Naive thymus-derived CD4-positive, alpha-beta T cell (primary cell): ENCODE measurements at regions not wholly inside any gene's neighbourhood (a gene's known extent, or its start where the extent isn't known, plus 50 kb on each side); places are given as distances from the start of the nearest gene placed in this dataset.

Experiments
- ATAC-seq: fragments of 150-1000 bp; cut with Tn5 transposase; 2 replicates; pipeline ENCODE4 v1.10.0; 2021; ENCODE audit warnings: mild to moderate bottlenecking, moderate library complexity
- CTCF ChIA-PET: fragments of 350-600 bp; sonication (Branson Sonifier 250); formaldehyde crosslinking; loops from one replicate; lab custom pipeline; 2021; ENCODE audit warnings: antibody characterized with exemption; lab: Charles Lee
- POLR2A ChIA-PET: fragments of 350-600 bp; sonication (Branson Sonifier 250); formaldehyde crosslinking; loops from one replicate; lab custom pipeline; 2021; ENCODE audit warnings: antibody characterized with exemption, inconsistent platforms; lab: Charles Lee
- DNase-seq, 9 donors: peaks; one replicate each; pipeline versions ENCODE4 v3.0.0 to v3.0.0-alpha.2; 2020 to 2022; ENCODE audit warnings: mixed read lengths in 1 of 9
- H3K27ac ChIP-seq: one replicate; pipeline ENCODE4 v1.7.0; 2013; ENCODE audit warnings: mild to moderate bottlenecking, low read depth, low read length, moderate library complexity
- H3K27me3 ChIP-seq, 2 donors: one replicate each; pipeline ENCODE4 v1.7.0; 2013; ENCODE audit warnings: low read length in 2 of 2, mild to moderate bottlenecking in 2 of 2, moderate library complexity in 2 of 2; ENCODE audit not compliant: control insufficient read depth in 2 of 2, insufficient read depth in 2 of 2
- H3K36me3 ChIP-seq, 3 experiments: 1 replicate in 2 of 3; 2 replicates in 1 of 3; pipeline ENCODE4 v1.7.0; 2013; ENCODE audit warnings: low read length in 3 of 3, mild to moderate bottlenecking in 3 of 3, moderate library complexity in 1 of 3; ENCODE audit not compliant: insufficient read depth in 3 of 3, control insufficient read depth in 2 of 3
- H3K4me1 ChIP-seq, 2 donors: one replicate each; pipeline ENCODE4 v1.7.0; 2013; ENCODE audit warnings: low read length in 2 of 2, mild to moderate bottlenecking in 2 of 2, moderate library complexity in 1 of 2; ENCODE audit not compliant: control insufficient read depth in 2 of 2, insufficient read depth in 2 of 2
- H3K4me3 ChIP-seq: 2 replicates; pipeline ENCODE4 v1.7.0; 2013; ENCODE audit warnings: mild to moderate bottlenecking, low read length
- H3K9me3 ChIP-seq, 3 experiments: 1 replicate in 2 of 3; 2 replicates in 1 of 3; pipeline ENCODE4 v1.7.0; 2013; ENCODE audit warnings: low read length in 3 of 3; ENCODE audit not compliant: control insufficient read depth in 2 of 3
- H3K27ac Mint-ChIP-seq, 9 donors: one replicate each; pipeline ENCODE4 v1.8.0; 2020 to 2022; ENCODE audit warnings: mixed read lengths in 9 of 9, mild to moderate bottlenecking in 8 of 9, moderate library complexity in 5 of 9, inconsistent platforms in 2 of 9
- H3K27me3 Mint-ChIP-seq, 5 donors: one replicate each; pipeline ENCODE4 v1.8.0; 2021 to 2022; ENCODE audit warnings: mixed read lengths in 5 of 5, mild to moderate bottlenecking in 1 of 5
- H3K36me3 Mint-ChIP-seq, 5 donors: one replicate each; pipeline ENCODE4 v1.8.0; 2020 to 2022; ENCODE audit warnings: mixed read lengths in 5 of 5, mild to moderate bottlenecking in 3 of 5, inconsistent platforms in 1 of 5
- H3K4me1 Mint-ChIP-seq, 7 donors: one replicate each; pipeline ENCODE4 v1.8.0; 2020 to 2022; ENCODE audit warnings: mixed read lengths in 7 of 7, mild to moderate bottlenecking in 3 of 7, inconsistent platforms in 1 of 7
- H3K4me3 Mint-ChIP-seq, 10 donors: one replicate each; pipeline ENCODE4 v1.8.0; 2020 to 2022; ENCODE audit warnings: mild to moderate bottlenecking in 10 of 10, mixed read lengths in 10 of 10, moderate library complexity in 6 of 10, inconsistent platforms in 2 of 10
- H3K9me3 Mint-ChIP-seq, 11 donors: one replicate each; pipeline ENCODE4 v1.8.0; 2020 to 2022; ENCODE audit warnings: mixed read lengths in 11 of 11, mild to moderate bottlenecking in 4 of 11, inconsistent platforms in 1 of 11, moderate library complexity in 1 of 11
- intact Hi-C, 2 donors: fragments of 100-400 bp; cut with micrococcal nuclease; formaldehyde crosslinking; loops; one replicate each; pipeline ENCODE4 v1.15.1; 2023

DNA sequence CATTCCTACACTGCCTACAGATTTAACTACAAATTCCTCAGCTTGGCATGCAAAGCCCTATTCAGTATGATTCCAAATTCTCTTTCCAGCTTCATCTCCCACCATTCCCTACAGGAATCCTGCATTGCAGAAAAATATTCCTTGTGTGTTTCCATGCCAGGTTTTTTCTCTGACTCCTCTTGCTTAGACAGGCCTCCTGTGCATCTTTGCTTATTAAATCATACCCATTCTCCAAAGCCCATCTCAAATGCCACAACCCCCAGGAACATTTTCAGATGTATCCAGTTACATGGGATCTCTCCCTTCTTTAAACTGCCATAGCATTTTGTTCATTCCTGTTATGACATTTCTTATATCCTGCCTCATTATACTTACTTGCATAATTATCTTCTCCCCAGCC, 106.4 kb upstream of the GRIA3 start:
- Histone ChIP-seq H3K27me3 (no peaks in the 10 kb centered on the region), H3K4me3 (no peak overlapping the region), H3K9me3 (no peaks in the 10 kb centered on the region), H3K36me3 (no peaks in the 10 kb centered on the region), H3K27ac (no peak overlapping the region), H3K4me1 (no peaks in the 10 kb centered on the region)
- no peaks in the 10 kb centered on the region for H3K4me1 Mint-ChIP-seq
- H3K4me3 Mint-ChIP-seq: no peak overlapping the region
- H3K27me3 Mint-ChIP-seq: no peaks in the 10 kb centered on the region
- ChIA-PET POLR2A (no interaction called here), CTCF (no interaction called here)
- intact Hi-C loops: no loop called here
- no peaks in the 10 kb centered on the region for H3K36me3 Mint-ChIP-seq
- H3K27ac Mint-ChIP-seq: no peak overlapping the region
- no peaks in the 10 kb centered on the region for H3K9me3 Mint-ChIP-seq
- DNase-seq: no peak
- ATAC-seq: no peak

DNA sequence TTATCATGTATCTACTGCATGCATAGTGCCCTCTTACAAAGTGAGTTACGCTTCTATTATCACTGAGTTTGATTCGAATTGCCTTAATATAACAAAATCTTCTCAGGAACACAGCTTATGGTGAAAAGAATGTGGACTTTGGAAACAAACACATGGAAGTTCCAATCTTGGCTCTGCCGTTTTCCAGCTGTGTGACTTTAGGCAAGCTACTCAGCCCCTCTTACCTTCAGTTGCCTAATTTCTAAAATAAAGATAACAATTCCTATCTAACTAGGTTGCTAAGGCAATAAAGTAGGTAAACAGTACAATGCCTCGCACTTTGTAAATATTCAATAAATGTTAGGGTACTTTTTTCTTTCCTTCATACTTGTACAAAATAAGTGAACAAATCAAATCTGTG, 104.0 kb upstream of the GRIA3 start:
- H3K27me3 Mint-ChIP-seq: no peaks in the 10 kb centered on the region
- Histone ChIP-seq H3K27me3 (no peaks in the 10 kb centered on the region), H3K4me1 (no peaks in the 10 kb centered on the region), H3K36me3 (no peaks in the 10 kb centered on the region), H3K9me3 (no peaks in the 10 kb centered on the region), H3K4me3 (no peak overlapping the region), H3K27ac (no peak overlapping the region)
- intact Hi-C loops: no loop called here
- ATAC-seq: no peak
- DNase-seq: no peak
- ChIA-PET POLR2A (no interaction called here), CTCF (no interaction called here)
- peaks cover 0 to 2% (median 0%) of the 10 kb centered on the region in 11 donors for H3K9me3 Mint-ChIP-seq
- no peak overlapping the region for H3K27ac Mint-ChIP-seq
- H3K36me3 Mint-ChIP-seq: no peaks in the 10 kb centered on the region
- H3K4me3 Mint-ChIP-seq: no peak overlapping the region
- H3K4me1 Mint-ChIP-seq: no peaks in the 10 kb centered on the region

DNA sequence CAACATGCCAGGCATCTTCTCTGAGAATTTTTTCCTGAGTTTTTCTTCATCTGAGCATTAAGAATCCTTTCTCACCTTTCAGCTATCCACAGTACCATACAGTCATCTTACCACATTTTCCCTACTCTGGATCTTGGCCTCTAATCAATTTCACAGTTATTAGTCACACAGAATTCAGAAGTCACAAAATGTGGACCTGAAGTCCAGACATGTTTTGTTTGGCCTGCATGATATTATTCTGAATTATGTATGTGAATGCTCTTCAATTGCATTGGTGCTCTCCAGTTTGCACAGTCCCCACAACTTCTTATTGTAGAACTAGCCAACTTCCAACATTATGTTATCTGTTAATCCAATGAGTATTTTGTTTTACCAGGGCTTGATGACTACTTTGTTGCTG, 102.3 kb upstream of the GRIA3 start:
- Histone ChIP-seq H3K27ac (no peak overlapping the region), H3K36me3 (no peaks in the 10 kb centered on the region), H3K27me3 (no peaks in the 10 kb centered on the region), H3K9me3 (no peaks in the 10 kb centered on the region), H3K4me3 (no peak overlapping the region), H3K4me1 (no peaks in the 10 kb centered on the region)
- H3K27ac Mint-ChIP-seq: no peak overlapping the region
- ChIA-PET CTCF (no interaction called here), POLR2A (no interaction called here)
- ATAC-seq: no peak
- no peaks in the 10 kb centered on the region for H3K4me1 Mint-ChIP-seq
- H3K36me3 Mint-ChIP-seq: no peaks in the 10 kb centered on the region
- H3K4me3 Mint-ChIP-seq: no peak overlapping the region
- H3K9me3 Mint-ChIP-seq: peaks cover 0 to 4% (median 0%) of the 10 kb centered on the region in 11 donors
- no peaks in the 10 kb centered on the region for H3K27me3 Mint-ChIP-seq
- no peak for DNase-seq
- intact Hi-C loops: no loop called here

DNA sequence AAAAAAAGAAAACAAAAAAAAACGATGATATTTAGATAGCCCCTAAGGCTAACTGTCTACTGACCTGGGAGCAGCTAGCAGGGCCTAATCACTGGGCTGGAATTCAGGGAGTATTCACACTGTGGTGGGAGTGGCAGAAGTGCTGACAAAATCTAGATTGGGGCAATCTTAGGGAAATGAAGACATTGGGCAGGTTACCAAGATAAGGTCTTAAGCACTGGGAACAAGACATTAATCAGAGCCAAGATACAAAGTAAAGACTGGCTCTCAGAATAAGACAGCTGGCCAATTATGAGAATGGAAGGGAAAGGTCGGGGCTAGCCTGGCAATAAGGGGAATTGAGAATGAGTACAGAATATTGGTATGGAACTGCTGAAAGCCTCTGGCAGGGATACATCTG, 100.2 kb upstream of the GRIA3 start:
- H3K4me1 ChIP-seq: no peaks in the 10 kb centered on the region
- H3K9me3 ChIP-seq: no peaks in the 10 kb centered on the region
- Mint-ChIP-seq H3K27ac (no peak overlapping the region), H3K27me3 (no peaks in the 10 kb centered on the region), H3K4me1 (no peaks in the 10 kb centered on the region), H3K9me3 (peaks cover 0 to 4% (median 0%) of the 10 kb centered on the region in 11 donors), H3K36me3 (no peaks in the 10 kb centered on the region), H3K4me3 (no peak overlapping the region)
- CTCF ChIA-PET: no interaction called here
- no peak overlapping the region for H3K4me3 ChIP-seq
- H3K27ac ChIP-seq: no peak overlapping the region
- no peaks in the 10 kb centered on the region for H3K27me3 ChIP-seq
- intact Hi-C loops: no loop called here
- no peak for ATAC-seq
- DNase-seq: no peak
- POLR2A ChIA-PET: no interaction called here
- H3K36me3 ChIP-seq: no peaks in the 10 kb centered on the region

DNA sequence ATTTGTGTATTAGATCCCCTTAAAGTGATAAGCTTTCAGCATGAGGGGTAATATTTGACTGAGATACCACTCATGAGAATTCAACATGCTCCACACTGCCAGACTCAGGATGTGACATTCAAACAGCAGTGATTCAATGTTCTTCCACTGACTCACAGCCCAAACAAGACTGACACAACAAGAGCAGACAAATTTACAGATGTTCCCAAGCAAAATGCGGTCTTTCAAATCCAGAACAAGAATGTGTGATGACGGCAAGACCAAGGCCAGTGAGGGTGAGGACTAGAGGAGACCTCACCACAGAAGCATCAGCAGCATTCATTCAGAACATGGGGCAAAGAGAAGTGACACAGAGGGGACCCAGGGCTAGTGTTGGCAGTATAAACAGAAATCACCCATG, 99.3 kb upstream of the GRIA3 start:
- Mint-ChIP-seq H3K36me3 (no peaks in the 10 kb centered on the region), H3K27me3 (no peaks in the 10 kb centered on the region), H3K4me1 (no peaks in the 10 kb centered on the region), H3K9me3 (peaks cover 0 to 4% (median 0%) of the 10 kb centered on the region in 11 donors), H3K4me3 (no peak overlapping the region), H3K27ac (no peak overlapping the region)
- Histone ChIP-seq H3K36me3 (no peaks in the 10 kb centered on the region), H3K27ac (no peak overlapping the region), H3K4me1 (no peaks in the 10 kb centered on the region), H3K9me3 (no peaks in the 10 kb centered on the region), H3K4me3 (no peak overlapping the region), H3K27me3 (no peaks in the 10 kb centered on the region)
- no peak for DNase-seq
- intact Hi-C loops: no loop called here
- ATAC-seq: no peak
- ChIA-PET POLR2A (no interaction called here), CTCF (no interaction called here)

DNA sequence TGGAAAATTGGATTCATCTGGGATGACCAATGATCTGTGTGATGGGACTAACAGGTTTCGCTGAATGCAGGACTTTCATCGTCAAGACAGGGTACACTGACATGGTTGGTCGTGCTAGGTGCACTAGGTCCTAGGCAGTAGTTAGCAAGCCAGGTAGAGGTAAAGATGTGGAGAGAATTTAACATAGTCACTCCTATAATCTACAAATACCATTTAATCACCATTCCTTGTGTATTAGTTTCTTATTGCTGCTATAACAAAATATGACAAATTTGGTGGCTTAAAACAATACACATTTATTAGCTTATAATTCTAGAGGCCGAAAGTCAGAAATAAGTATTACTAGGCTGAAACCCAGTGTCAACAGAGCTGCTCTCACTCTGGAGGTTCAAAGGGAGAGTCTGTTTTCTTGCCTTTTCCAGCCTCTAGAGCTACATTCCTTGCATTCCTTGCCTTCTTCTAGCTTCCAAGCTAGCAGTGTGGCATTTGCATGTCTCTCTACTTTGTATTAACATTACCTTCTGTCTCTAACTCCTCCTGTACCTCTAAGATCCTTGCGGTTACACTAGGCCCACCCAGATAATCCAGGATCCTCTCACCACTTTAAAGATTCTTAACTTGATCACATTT, 98.7 kb upstream of the GRIA3 start:
- peaks cover 0 to 4% (median 0%) of the 10 kb centered on the region in 11 donors for H3K9me3 Mint-ChIP-seq
- Histone ChIP-seq H3K36me3 (no peaks in the 10 kb centered on the region), H3K4me3 (no peak overlapping the region), H3K9me3 (no peaks in the 10 kb centered on the region), H3K27me3 (no peaks in the 10 kb centered on the region), H3K4me1 (no peaks in the 10 kb centered on the region), H3K27ac (no peak overlapping the region)
- no peak for ATAC-seq
- H3K27me3 Mint-ChIP-seq: no peaks in the 10 kb centered on the region
- DNase-seq: no peak
- CTCF ChIA-PET: no interaction called here
- intact Hi-C loops: no loop called here
- POLR2A ChIA-PET: no interaction called here
- no peak overlapping the region for H3K4me3 Mint-ChIP-seq
- no peak overlapping the region for H3K27ac Mint-ChIP-seq
- H3K36me3 Mint-ChIP-seq: no peaks in the 10 kb centered on the region
- H3K4me1 Mint-ChIP-seq: no peaks in the 10 kb centered on the region

DNA sequence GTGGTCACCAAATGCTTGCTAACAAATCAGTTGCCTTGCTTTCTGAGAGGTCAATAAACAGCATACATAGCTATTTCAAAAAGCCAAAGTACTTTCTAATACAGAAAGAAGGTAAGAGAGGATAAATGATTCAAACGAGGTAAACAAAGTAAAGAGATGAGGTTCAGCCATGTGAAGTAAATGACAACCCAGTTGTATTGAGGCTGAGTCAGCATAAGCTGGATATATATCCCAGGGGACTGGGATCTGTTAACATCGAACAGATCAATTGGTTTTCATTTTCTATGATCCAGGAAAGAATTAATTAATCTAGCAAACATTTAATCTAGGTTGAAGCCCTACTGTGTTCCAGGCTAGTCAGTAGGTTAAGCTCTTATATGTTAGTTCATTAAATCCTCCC, 97.3 kb upstream of the GRIA3 start:
- no peaks in the 10 kb centered on the region for H3K27me3 Mint-ChIP-seq
- H3K9me3 Mint-ChIP-seq: peaks cover 0 to 6% (median 0%) of the 10 kb centered on the region in 11 donors
- no peaks in the 10 kb centered on the region for H3K36me3 ChIP-seq
- H3K4me1 ChIP-seq: no peaks in the 10 kb centered on the region
- H3K9me3 ChIP-seq: no peaks in the 10 kb centered on the region
- H3K27ac ChIP-seq: no peak overlapping the region
- no peak overlapping the region for H3K27ac Mint-ChIP-seq
- H3K4me1 Mint-ChIP-seq: no peaks in the 10 kb centered on the region
- no peak overlapping the region for H3K4me3 Mint-ChIP-seq
- no peaks in the 10 kb centered on the region for H3K36me3 Mint-ChIP-seq
- ChIA-PET POLR2A (no interaction called here), CTCF (no interaction called here)
- intact Hi-C loops: no loop called here
- ATAC-seq (no peak), DNase-seq (no peak)
- H3K27me3 ChIP-seq: no peaks in the 10 kb centered on the region
- no peak overlapping the region for H3K4me3 ChIP-seq
